Ectodermal cell (in vitro differentiated cells): ENCODE measurements at regions not wholly inside any gene's neighbourhood (a gene's known extent, or its start where the extent isn't known, plus 50 kb on each side); places are given as distances from the start of the nearest gene placed in this dataset.

Experiments used
- H3K27ac ChIP-seq: 2 replicates; pipeline ENCODE4 v1.7.0; 2013; ENCODE audit warnings: mild to moderate bottlenecking, low read depth, low read length; ENCODE audit not compliant: insufficient read depth, poor library complexity, severe bottlenecking
- H3K27me3 ChIP-seq: 2 replicates; pipeline ENCODE4 v1.7.0; 2013; ENCODE audit warnings: mild to moderate bottlenecking, low read length; ENCODE audit not compliant: insufficient read depth, control insufficient read depth, poor library complexity, severe bottlenecking
- H3K36me3 ChIP-seq: one replicate; pipeline ENCODE4 v1.7.0; 2013; ENCODE audit warnings: low read length; ENCODE audit not compliant: control insufficient read depth, insufficient read depth
- H3K4me1 ChIP-seq: one replicate; pipeline ENCODE4 v1.7.0; 2013; ENCODE audit warnings: low read length; ENCODE audit not compliant: control insufficient read depth, insufficient read depth
- H3K4me3 ChIP-seq: 2 replicates; pipeline ENCODE4 v1.7.0; 2013; ENCODE audit warnings: low read depth, low read length, control low read depth; ENCODE audit not compliant: insufficient read depth
- H3K9me3 ChIP-seq: 2 replicates; pipeline ENCODE4 v1.7.0; 2013; ENCODE audit warnings: mild to moderate bottlenecking, low read length, moderate library complexity; ENCODE audit not compliant: control insufficient read depth
- WGBS, 2 experiments: methylation state at CpG; one replicate each; pipeline ENCODE4 v1.1.7; 2013; ENCODE audit warnings: missing lambda C conversion rate in 2 of 2; 5-methylcytosine and 5-hydroxymethylcytosine counted together

DNA sequence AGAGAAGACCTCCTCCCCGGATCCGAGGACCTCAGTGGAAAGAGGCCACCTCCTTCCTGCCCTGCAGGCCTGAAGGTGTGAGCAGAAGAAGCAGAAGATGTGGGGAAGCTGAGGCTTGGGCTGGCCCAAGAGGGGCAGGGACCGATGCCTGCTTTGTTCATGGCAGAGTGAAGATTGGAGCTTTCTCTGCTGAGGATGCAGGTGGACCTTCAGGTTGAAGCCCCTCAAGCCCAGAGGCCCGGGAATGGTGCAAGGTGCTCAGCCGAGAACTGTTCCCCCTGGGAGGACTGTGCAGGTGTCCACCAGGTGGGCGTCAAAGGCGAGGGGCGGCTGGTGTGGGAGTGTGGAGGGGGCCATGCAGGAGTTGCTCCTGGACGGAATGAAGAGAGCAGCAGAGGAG is 277.9 kb upstream of the IRX2 start:
- no peaks in the 10 kb centered on the region for H3K9me3 ChIP-seq
- no peak overlapping the region for H3K27ac ChIP-seq
- peaks cover 27% of the 10 kb centered on the region for H3K4me1 ChIP-seq
- H3K27me3 ChIP-seq = no peaks in the 10 kb centered on the region
- no peaks in the 10 kb centered on the region for H3K36me3 ChIP-seq
- H3K4me3 ChIP-seq = no peak overlapping the region
- 94 to 98% methylated on average over 9 of the region's 9 CpGs for WGBS, 2 experiments

GRCh38 chr5:3027866-3028635 is 276.6 kb upstream of the IRX2 start:
- WGBS, 2 experiments = 86% methylated on average over 23 of the region's 23 CpGs
- no peak overlapping the region for H3K4me3 ChIP-seq

DNA sequence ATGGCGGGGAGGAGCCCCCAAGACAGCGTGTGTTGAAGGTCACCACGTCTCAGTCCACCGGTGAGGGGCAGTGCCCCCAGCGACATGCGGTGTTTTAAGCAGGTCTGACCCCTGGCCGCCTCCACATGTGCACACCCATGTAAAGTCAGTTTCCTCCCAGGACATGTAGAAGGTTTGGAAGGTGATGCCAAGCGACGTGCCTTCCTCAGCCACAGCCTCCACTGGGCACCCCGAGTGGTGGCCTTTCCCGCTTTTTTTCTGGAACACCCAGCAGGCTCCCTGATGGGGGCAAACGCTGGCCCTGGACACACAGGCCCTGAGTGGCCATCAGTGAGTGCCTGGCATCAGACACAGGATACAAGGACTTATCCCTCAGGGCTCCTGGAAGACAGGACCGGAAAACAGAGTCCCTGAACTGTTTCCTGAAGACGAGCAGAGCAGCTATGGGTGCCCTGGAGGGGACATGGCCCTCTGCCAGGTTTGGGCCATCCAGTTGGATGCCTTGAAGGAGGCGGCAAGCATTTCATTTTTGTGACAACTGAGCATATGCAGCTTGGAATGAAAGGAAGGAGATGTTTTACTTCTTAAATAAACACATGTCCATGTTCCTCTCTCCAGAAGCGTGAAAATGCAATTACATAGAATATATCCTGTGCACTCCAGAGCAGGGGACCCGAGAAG is 275.8 kb upstream of the IRX2 start:
- peaks cover 15% of the 10 kb centered on the region for H3K4me1 ChIP-seq
- no peaks in the 10 kb centered on the region for H3K27me3 ChIP-seq
- no peak overlapping the region for H3K4me3 ChIP-seq
- H3K36me3 ChIP-seq = no peaks in the 10 kb centered on the region
- no peak overlapping the region for H3K27ac ChIP-seq
- H3K9me3 ChIP-seq = no peaks in the 10 kb centered on the region
- WGBS, 2 experiments = 89 to 90% methylated on average over 17 of the region's 17 CpGs

More at GRCh38 chr5:3027866-3028635, 276.6 kb upstream of the IRX2 start:
- Histone ChIP-seq H3K27me3 (no peaks in the 10 kb centered on the region), H3K9me3 (no peaks in the 10 kb centered on the region), H3K4me1 (peaks cover 23% of the 10 kb centered on the region), H3K36me3 (no peaks in the 10 kb centered on the region), H3K27ac (no peak overlapping the region)

- no peak overlapping the region for H3K27ac ChIP-seq
- peaks cover 15% of the 10 kb centered on the region for H3K4me1 ChIP-seq
- no peaks in the 10 kb centered on the region for H3K36me3 ChIP-seq
- H3K27me3 ChIP-seq = no peaks in the 10 kb centered on the region
- H3K4me3 ChIP-seq = no peak overlapping the region
- no peaks in the 10 kb centered on the region for H3K9me3 ChIP-seq
- WGBS, 2 experiments = 81 to 83% methylated on average over 7 of the region's 7 CpGs
Observed at GRCh38 chr5:3026651-3027050, 275.2 kb upstream of the IRX2 start.

DNA sequence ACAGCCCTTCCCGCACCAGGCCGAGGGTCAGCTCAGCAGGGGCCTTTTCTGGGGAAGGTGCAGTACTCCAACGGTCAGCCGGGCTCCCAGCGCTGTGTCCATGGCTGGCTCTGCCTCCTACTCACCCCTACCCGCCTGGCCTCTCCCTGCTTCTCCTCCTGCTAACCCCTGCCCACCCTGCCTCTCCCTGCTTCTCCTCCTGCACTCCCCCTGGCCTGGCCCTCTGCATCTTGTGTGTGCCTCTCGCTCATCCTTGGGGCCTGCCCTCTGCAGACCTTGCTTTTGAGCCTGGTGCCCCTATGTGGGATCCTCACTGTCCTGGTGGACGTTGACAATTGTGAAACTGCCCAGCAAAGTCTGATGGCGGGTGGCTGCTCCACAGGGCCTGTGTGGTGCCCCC is 274.6 kb upstream of the IRX2 start:
- H3K4me1 ChIP-seq = peaks cover 15% of the 10 kb centered on the region
- no peak overlapping the region for H3K4me3 ChIP-seq
- 73 to 74% methylated on average over 9 of the region's 9 CpGs for WGBS, 2 experiments
- H3K27ac ChIP-seq = no peak overlapping the region
- H3K27me3 ChIP-seq = no peaks in the 10 kb centered on the region
- no peaks in the 10 kb centered on the region for H3K9me3 ChIP-seq
- no peaks in the 10 kb centered on the region for H3K36me3 ChIP-seq

DNA sequence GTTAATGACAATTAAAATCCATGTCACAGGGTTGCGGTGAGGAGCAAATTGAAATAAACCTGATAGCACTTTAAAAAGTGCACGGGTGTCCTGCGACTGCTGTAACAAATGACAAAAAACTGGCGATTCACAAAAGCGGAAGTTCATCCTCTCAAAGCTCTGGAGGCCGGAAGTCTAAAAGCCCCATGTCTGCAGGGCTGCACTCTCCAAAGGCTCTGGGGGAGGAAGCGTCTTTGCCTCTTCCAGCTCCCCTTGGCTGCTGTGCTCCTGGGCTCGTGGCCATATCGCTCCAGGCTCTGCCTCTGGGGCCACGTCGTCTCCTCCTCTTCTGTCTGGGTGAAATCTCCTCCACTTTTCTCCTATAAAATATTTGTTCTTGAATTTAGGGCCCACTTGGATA is 273.9 kb upstream of the IRX2 start:
- Histone ChIP-seq H3K36me3 (no peaks in the 10 kb centered on the region), H3K27me3 (no peaks in the 10 kb centered on the region), H3K9me3 (no peaks in the 10 kb centered on the region), H3K4me1 (peaks cover 15% of the 10 kb centered on the region), H3K4me3 (no peak overlapping the region), H3K27ac (no peak overlapping the region)
- whole genome bisulfite sequencing, 2 experiments = 89 to 90% methylated on average over 11 of the region's 11 CpGs

DNA sequence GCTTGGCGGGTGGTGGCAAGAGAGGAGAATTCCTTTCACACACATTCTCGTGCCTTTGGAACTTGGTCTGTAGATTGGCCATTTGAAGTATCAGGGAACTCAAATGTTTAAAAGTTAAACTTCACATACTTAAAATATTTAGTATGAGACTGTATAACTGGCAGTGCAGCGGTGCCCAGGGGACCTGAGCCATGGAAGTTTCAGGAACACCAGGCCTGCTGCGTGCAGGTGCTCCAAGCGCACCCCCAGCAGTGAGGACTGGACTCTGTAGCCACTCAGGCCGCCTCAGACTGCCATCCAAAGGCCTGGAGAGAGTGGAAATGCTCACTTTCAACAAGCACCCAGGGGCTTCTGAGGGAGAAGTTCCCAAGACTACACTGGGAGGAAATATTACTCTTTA is 273.5 kb upstream of the IRX2 start:
- H3K4me1 ChIP-seq = peaks cover 15% of the 10 kb centered on the region
- H3K27me3 ChIP-seq = no peaks in the 10 kb centered on the region
- WGBS, 2 experiments = 87 to 90% methylated on average over 5 to 6 of the region's 6 CpGs
- no peak overlapping the region for H3K4me3 ChIP-seq
- H3K9me3 ChIP-seq = no peaks in the 10 kb centered on the region
- H3K36me3 ChIP-seq = no peaks in the 10 kb centered on the region
- H3K27ac ChIP-seq = no peak overlapping the region

GRCh38 chr5:3024554-3024953 is 273.1 kb upstream of the IRX2 start:
- no peak overlapping the region for H3K27ac ChIP-seq
- 84 to 85% methylated on average over 8 to 9 of the region's 9 CpGs for WGBS, 2 experiments
- H3K27me3 ChIP-seq = no peaks in the 10 kb centered on the region
- no peaks in the 10 kb centered on the region for H3K36me3 ChIP-seq
- no peak overlapping the region for H3K4me3 ChIP-seq
- H3K9me3 ChIP-seq = no peaks in the 10 kb centered on the region
- peaks cover 15% of the 10 kb centered on the region for H3K4me1 ChIP-seq

DNA sequence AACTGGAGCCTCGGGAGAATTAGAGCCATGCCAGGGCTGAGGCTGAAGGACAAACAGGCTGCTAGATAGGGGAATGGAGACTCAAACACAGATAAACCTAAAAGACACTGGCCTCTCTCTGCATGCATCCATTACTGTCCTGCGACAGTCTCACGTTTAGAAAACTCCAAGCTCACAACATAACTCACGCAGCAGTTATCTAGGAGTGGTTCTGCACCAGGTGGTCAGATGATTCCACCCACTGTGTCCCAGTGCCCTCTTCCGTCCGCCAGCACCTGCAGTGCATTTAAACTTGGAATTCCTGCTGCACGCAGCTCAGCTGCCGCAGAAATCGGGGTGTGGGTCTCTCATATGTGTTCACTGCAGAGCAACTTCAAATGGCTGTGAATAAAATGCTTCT is 272.6 kb upstream of the IRX2 start:
- no peaks in the 10 kb centered on the region for H3K36me3 ChIP-seq
- no peak overlapping the region for H3K27ac ChIP-seq
- peaks cover 15% of the 10 kb centered on the region for H3K4me1 ChIP-seq
- no peaks in the 10 kb centered on the region for H3K9me3 ChIP-seq
- WGBS, 2 experiments = 95 to 96% methylated on average over 9 of the region's 9 CpGs
- no peak overlapping the region for H3K4me3 ChIP-seq
- H3K27me3 ChIP-seq = no peaks in the 10 kb centered on the region

GRCh38 chr5:3023656-3024055 is 272.2 kb upstream of the IRX2 start:
- H3K27me3 ChIP-seq = no peaks in the 10 kb centered on the region
- WGBS, 2 experiments = 94 to 95% methylated on average over 12 of the region's 12 CpGs

More at GRCh38 chr5:3023656-3024055, 272.2 kb upstream of the IRX2 start:
- Histone ChIP-seq H3K27ac (no peak overlapping the region), H3K9me3 (no peaks in the 10 kb centered on the region), H3K4me3 (no peak overlapping the region), H3K4me1 (peaks cover 15% of the 10 kb centered on the region), H3K36me3 (no peaks in the 10 kb centered on the region)
